Esophagus muscularis mucosa (tissue), 4 donors: ENCODE measurements at regions not wholly inside any gene's neighbourhood (a gene's known extent, or its start where the extent isn't known, plus 50 kb on each side); places are given as distances from the start of the nearest gene placed in this dataset.
"Not testable (repeated sequence)": the region's sequence is repeated elsewhere in the genome, so short reads cannot be mapped to it uniquely, and the experiment has no call there.

ENCODE experiments used
- EP300 ChIP-seq: sonication (generic); formaldehyde crosslinking; IDR thresholded peaks from one replicate; pipeline ENCODE4 v1.6.1; 2017; ENCODE audit warnings: antibody characterized with exemption
- POLR2AphosphoS5 ChIP-seq, 2 donors: sonication (generic); formaldehyde crosslinking; IDR thresholded peaks; one replicate each; pipeline ENCODE4 v1.6.1; 2017; ENCODE audit warnings: antibody characterized with exemption in 2 of 2
- TF ChIP-seq, protein P1 (sequence below), 3 experiments: fragments of 200-600 bp in 2 of 3; fragments of 450-650 bp in 1 of 3; sonication (generic) in 2 of 3; IDR thresholded peaks; one replicate each; pipeline ENCODE4 v1.5.1; 2017 to 2019; ENCODE audit warnings: antibody characterized with exemption in 3 of 3, mild to moderate bottlenecking in 2 of 3, moderate library complexity in 1 of 3

DNA sequence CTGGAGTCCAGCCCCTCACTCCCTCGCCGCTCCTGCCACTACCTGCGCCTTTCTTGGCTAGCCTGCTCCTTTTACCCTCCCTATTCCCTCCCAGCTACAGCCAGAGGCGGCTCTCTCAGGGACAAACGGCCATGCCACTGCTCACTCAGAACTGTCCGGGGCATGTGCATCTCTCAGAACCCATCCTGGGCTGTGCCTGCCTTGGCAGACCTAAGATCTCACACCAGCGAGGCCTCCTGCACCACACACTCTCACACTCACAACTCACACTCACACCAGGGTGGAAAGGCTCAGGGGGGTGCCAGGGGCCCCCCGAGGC is 180.3 kb downstream of the TMEM121 start:
- TF ChIP-seq, protein P1, sequence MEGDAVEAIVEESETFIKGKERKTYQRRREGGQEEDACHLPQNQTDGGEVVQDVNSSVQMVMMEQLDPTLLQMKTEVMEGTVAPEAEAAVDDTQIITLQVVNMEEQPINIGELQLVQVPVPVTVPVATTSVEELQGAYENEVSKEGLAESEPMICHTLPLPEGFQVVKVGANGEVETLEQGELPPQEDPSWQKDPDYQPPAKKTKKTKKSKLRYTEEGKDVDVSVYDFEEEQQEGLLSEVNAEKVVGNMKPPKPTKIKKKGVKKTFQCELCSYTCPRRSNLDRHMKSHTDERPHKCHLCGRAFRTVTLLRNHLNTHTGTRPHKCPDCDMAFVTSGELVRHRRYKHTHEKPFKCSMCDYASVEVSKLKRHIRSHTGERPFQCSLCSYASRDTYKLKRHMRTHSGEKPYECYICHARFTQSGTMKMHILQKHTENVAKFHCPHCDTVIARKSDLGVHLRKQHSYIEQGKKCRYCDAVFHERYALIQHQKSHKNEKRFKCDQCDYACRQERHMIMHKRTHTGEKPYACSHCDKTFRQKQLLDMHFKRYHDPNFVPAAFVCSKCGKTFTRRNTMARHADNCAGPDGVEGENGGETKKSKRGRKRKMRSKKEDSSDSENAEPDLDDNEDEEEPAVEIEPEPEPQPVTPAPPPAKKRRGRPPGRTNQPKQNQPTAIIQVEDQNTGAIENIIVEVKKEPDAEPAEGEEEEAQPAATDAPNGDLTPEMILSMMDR (IDR thresholded peaks at IDR 0.05), result not testable (repeated sequence)
- not testable (repeated sequence) for TF ChIP-seq POLR2AphosphoS5 (IDR thresholded peaks at IDR 0.05); EP300
